Loucy (cell line): ENCODE measurements at regions not wholly inside any gene's neighbourhood (a gene's known extent, or its start where the extent isn't known, plus 50 kb on each side); places are given as distances from the start of the nearest gene placed in this dataset.

Experiments used
- H2AFZ ChIP-seq: fragments of 200-600 bp; sonication (generic); 2 replicates; pipeline ENCODE4 v1.6.0; 2016; ENCODE audit warnings: antibody characterized with exemption, mild to moderate bottlenecking, low read length, moderate library complexity
- H3F3A ChIP-seq: fragments of 200-600 bp; 2 replicates; pipeline ENCODE4 v1.6.0; 2016; ENCODE audit warnings: antibody characterized with exemption, low read depth, mild to moderate bottlenecking
- H3K27me3 ChIP-seq: fragments of 200-600 bp; sonication (generic); 2 replicates; pipeline ENCODE4 v1.6.1; 2014; ENCODE audit warnings: low read length, mild to moderate bottlenecking; ENCODE audit not compliant: insufficient read depth, poor library complexity, severe bottlenecking
- H3K36me3 ChIP-seq: fragments of 200-600 bp; sonication (generic); 2 replicates; pipeline ENCODE4 v1.6.1; 2016; ENCODE audit warnings: low read length; ENCODE audit not compliant: insufficient read depth
- H3K4me1 ChIP-seq: fragments of 200-600 bp; sonication (generic); 2 replicates; pipeline ENCODE4 v1.5.1; 2014; ENCODE audit warnings: low read length, mild to moderate bottlenecking; ENCODE audit not compliant: insufficient read depth, poor library complexity, severe bottlenecking
- H3K4me2 ChIP-seq: fragments of 200-600 bp; sonication (generic); 2 replicates; pipeline ENCODE4 v1.6.0; 2014; ENCODE audit warnings: antibody characterized with exemption, low read length, low read depth, mild to moderate bottlenecking; ENCODE audit not compliant: poor library complexity, severe bottlenecking
- H3K4me3 ChIP-seq: fragments of 200-600 bp; sonication (generic); 2 replicates; pipeline ENCODE4 v1.5.1; 2014; ENCODE audit warnings: low read length, mild to moderate bottlenecking, mixed read lengths; ENCODE audit not compliant: poor library complexity, severe bottlenecking
- H3K79me2 ChIP-seq: fragments of 200-600 bp; sonication (generic); 2 replicates; pipeline ENCODE4 v1.6.1; 2014; ENCODE audit warnings: low read length; ENCODE audit not compliant: insufficient read depth
- H3K9ac ChIP-seq: fragments of 200-600 bp; sonication (generic); 2 replicates; pipeline ENCODE4 v1.6.0; 2014; ENCODE audit warnings: mild to moderate bottlenecking, low read depth, low read length, moderate library complexity; ENCODE audit not compliant: poor library complexity, severe bottlenecking
- H3K9me2 ChIP-seq: fragments of 200-600 bp; sonication (generic); replicated peaks from 2 replicates; pipeline ENCODE4 v1.6.1; 2016; ENCODE audit warnings: low read depth, low read length, mixed read lengths
- H3K9me3 ChIP-seq: fragments of 200-600 bp; sonication (generic); 2 replicates; pipeline ENCODE4 v1.6.1; 2014; ENCODE audit warnings: mild to moderate bottlenecking, antibody characterized with exemption, low read length, low read depth; ENCODE audit not compliant: insufficient read depth
- H4K20me1 ChIP-seq: fragments of 200-600 bp; sonication (generic); 2 replicates; pipeline ENCODE4 v1.6.0; 2014; ENCODE audit warnings: antibody characterized with exemption, low read length, mild to moderate bottlenecking; ENCODE audit not compliant: insufficient read depth, poor library complexity, severe bottlenecking
- EZH2phosphoT487 ChIP-seq: fragments of 200-600 bp; IDR thresholded peaks from 2 replicates; pipeline ENCODE4 v1.6.1; 2018; ENCODE audit warnings: antibody characterized with exemption, mild to moderate bottlenecking, moderate library complexity, borderline replicate concordance
- TF ChIP-seq, protein P1 (sequence below): fragments of 200-600 bp; sonication (generic); conservative IDR thresholded peaks from 2 replicates; pipeline ENCODE4 v1.5.1; 2014; ENCODE audit warnings: mild to moderate bottlenecking, antibody characterized with exemption, low read length

DNA sequence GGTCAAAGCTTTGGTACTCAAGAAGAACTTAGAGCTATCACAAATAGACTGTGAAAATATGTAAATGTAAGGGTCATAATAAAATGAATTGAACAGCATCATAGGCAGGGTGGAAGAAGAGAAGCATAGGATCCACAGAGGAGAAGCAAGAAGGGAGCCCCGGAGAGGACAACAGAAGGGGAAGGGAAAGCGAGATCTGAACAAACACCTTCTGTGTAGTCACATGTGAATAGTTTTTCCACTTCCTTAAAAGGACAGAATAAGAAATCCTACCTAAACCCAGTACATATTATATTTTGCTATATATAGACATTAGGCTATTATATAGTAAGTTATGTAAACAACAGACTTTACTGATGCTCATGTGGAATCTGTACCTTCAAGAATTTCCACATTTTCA, 160.2 kb downstream of the DKK1 start:
- H3K9me2 ChIP-seq = no peaks in the 10 kb centered on the region
- H3F3A ChIP-seq = no peaks in the 10 kb centered on the region
- H2AFZ ChIP-seq = no peak overlapping the region
- H3K27me3 ChIP-seq = no peaks in the 10 kb centered on the region
- H3K36me3 ChIP-seq = no peaks in the 10 kb centered on the region
- H3K9ac ChIP-seq = no peak overlapping the region
- H4K20me1 ChIP-seq = no peaks in the 10 kb centered on the region
- no peak overlapping the region for H3K4me3 ChIP-seq
- H3K79me2 ChIP-seq = no peaks in the 10 kb centered on the region
- no peaks in the 10 kb centered on the region for H3K9me3 ChIP-seq
- TF ChIP-seq, protein P1, sequence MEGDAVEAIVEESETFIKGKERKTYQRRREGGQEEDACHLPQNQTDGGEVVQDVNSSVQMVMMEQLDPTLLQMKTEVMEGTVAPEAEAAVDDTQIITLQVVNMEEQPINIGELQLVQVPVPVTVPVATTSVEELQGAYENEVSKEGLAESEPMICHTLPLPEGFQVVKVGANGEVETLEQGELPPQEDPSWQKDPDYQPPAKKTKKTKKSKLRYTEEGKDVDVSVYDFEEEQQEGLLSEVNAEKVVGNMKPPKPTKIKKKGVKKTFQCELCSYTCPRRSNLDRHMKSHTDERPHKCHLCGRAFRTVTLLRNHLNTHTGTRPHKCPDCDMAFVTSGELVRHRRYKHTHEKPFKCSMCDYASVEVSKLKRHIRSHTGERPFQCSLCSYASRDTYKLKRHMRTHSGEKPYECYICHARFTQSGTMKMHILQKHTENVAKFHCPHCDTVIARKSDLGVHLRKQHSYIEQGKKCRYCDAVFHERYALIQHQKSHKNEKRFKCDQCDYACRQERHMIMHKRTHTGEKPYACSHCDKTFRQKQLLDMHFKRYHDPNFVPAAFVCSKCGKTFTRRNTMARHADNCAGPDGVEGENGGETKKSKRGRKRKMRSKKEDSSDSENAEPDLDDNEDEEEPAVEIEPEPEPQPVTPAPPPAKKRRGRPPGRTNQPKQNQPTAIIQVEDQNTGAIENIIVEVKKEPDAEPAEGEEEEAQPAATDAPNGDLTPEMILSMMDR = no peak
- TF ChIP-seq EZH2phosphoT487 = no peak
- no peak overlapping the region for H3K4me2 ChIP-seq
- H3K4me1 ChIP-seq = no peaks in the 10 kb centered on the region

DNA sequence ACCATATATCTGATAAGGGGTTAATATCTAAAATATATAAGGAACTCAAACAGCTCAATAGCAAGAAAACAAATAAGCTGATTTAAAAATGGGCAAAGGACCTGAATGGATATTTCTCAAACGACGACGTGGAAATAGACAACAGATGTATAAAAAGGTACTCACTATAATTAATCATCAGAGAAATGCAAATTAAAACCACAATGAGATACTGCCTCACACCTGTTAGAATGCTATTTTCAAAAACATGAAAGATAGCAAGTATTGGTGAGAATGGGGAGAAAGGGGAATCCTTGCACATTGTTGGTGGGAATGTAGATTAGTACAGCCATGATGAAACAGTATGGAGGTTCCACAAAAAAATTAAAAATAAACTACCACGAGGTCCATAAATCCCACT, 163.2 kb downstream of the DKK1 start:
- no peaks in the 10 kb centered on the region for H3K9me2 ChIP-seq
- H3K36me3 ChIP-seq = no peaks in the 10 kb centered on the region
- no peaks in the 10 kb centered on the region for H4K20me1 ChIP-seq
- TF ChIP-seq EZH2phosphoT487 = no peak
- TF ChIP-seq, protein P1 = no peak
- H3K79me2 ChIP-seq = no peaks in the 10 kb centered on the region
- no peaks in the 10 kb centered on the region for H3K27me3 ChIP-seq
- H3F3A ChIP-seq = no peaks in the 10 kb centered on the region
- no peak overlapping the region for H3K9ac ChIP-seq
- no peak overlapping the region for H2AFZ ChIP-seq
- no peak overlapping the region for H3K4me2 ChIP-seq
- H3K9me3 ChIP-seq = no peaks in the 10 kb centered on the region
- H3K4me3 ChIP-seq = no peak overlapping the region
- no peaks in the 10 kb centered on the region for H3K4me1 ChIP-seq

DNA sequence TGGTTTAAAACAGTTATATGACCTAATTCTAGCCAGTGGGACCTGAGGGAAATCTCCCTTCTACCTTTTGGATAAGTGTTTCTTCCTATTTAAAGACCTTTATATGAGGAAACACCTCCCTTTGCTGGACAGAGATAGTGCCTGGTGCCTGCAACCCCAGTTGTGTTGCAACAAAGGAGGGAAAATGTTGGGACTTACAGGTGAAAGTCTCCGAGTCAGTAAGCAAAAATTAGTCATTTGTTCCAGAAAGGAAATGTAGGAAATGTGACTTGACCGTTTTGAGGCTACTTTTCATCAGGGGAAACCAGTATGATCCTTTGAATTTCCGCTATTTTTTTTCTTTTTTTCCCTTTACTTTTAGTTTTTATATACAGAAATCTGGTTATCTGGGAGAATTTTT, 165.5 kb downstream of the DKK1 start:
- no peak overlapping the region for H3K4me2 ChIP-seq
- H3K9me2 ChIP-seq = no peaks in the 10 kb centered on the region
- H4K20me1 ChIP-seq = no peaks in the 10 kb centered on the region
- no peaks in the 10 kb centered on the region for H3F3A ChIP-seq
- H3K9ac ChIP-seq = no peak overlapping the region
- no peaks in the 10 kb centered on the region for H3K79me2 ChIP-seq
- no peaks in the 10 kb centered on the region for H3K36me3 ChIP-seq
- no peaks in the 10 kb centered on the region for H3K9me3 ChIP-seq
- TF ChIP-seq, protein P1 = no peak
- no peak for TF ChIP-seq EZH2phosphoT487
- H3K4me1 ChIP-seq = no peaks in the 10 kb centered on the region
- no peak overlapping the region for H2AFZ ChIP-seq
- no peak overlapping the region for H3K4me3 ChIP-seq
- H3K27me3 ChIP-seq = no peaks in the 10 kb centered on the region
